Chondrocyte (in vitro differentiated cells): ENCODE measurements at regions not wholly inside any gene's neighbourhood (a gene's known extent, or its start where the extent isn't known, plus 50 kb on each side); places are given as distances from the start of the nearest gene placed in this dataset.

Experiments
- DNase-seq: peaks from one replicate; pipeline ENCODE4 v3.0.0; 2021; ENCODE audit warnings: mixed read lengths, low spot score
- H3K27ac Mint-ChIP-seq: one replicate; pipeline ENCODE4 v1.8.0; 2021; ENCODE audit warnings: mild to moderate bottlenecking, moderate library complexity, mixed read lengths; ENCODE audit not compliant: unreplicated experiment
- H3K27me3 Mint-ChIP-seq: 2 replicates; pipeline ENCODE4 v1.8.0; 2021; ENCODE audit warnings: low read depth, mixed read lengths
- H3K36me3 Mint-ChIP-seq: 2 replicates; pipeline ENCODE4 v1.8.0; 2021; ENCODE audit warnings: low read depth, mixed read lengths
- H3K4me1 Mint-ChIP-seq: 2 replicates; pipeline ENCODE4 v1.8.0; 2021; ENCODE audit warnings: low read depth, mild to moderate bottlenecking, mixed read lengths
- H3K4me3 Mint-ChIP-seq: one replicate; pipeline ENCODE4 v1.8.0; 2021; ENCODE audit warnings: mild to moderate bottlenecking, moderate library complexity, mixed read lengths; ENCODE audit not compliant: unreplicated experiment
- H3K9me3 Mint-ChIP-seq: 2 replicates; pipeline ENCODE4 v1.8.0; 2021; ENCODE audit warnings: low read depth, mixed read lengths
- CTCF ChIP-seq: fragments of 200-600 bp; sonication (generic); IDR thresholded peaks from 2 replicates; pipeline ENCODE4 v1.5.0; 2021; ENCODE audit warnings: antibody characterized with exemption, mild to moderate bottlenecking, moderate library complexity

- DNase-seq = no peak
- TF ChIP-seq CTCF = no peak
- Mint-ChIP-seq H3K36me3 (no peaks in the 10 kb centered on the region), H3K4me3 (no peak overlapping the region), H3K9me3 (no peaks in the 10 kb centered on the region), H3K27ac (no peak overlapping the region), H3K4me1 (peaks cover 2% of the 10 kb centered on the region), H3K27me3 (peaks cover 6% of the 10 kb centered on the region)
Observed at GRCh38 chr11:81495699-81496292, 1237.9 kb downstream of the FAM181B start.

DNA sequence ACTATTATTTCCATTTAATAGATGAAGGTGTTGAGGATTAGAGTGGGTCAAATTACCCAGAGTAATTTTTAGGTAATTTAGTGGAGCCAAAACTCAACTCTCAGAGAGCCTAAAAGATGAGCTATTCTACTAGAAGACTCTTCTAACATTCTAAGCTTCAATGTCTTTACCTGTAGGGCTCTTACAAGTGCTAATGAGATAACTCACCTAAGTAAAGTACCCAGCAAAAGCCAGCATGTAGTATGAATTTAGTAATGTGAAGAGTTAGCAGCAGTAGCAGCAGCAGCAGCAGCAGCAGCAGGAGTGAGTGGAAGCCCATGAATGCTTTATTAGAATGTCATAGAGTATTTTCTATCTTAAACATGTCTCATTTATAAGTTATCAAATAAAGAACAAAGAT is 1239.2 kb downstream of the FAM181B start:
- H3K9me3 Mint-ChIP-seq = no peaks in the 10 kb centered on the region
- no peaks in the 10 kb centered on the region for H3K36me3 Mint-ChIP-seq
- no peak for DNase-seq
- H3K4me1 Mint-ChIP-seq = peaks cover 2% of the 10 kb centered on the region
- no peak overlapping the region for H3K27ac Mint-ChIP-seq
- H3K4me3 Mint-ChIP-seq = no peak overlapping the region
- H3K27me3 Mint-ChIP-seq = peaks cover 14% of the 10 kb centered on the region
- no peak for TF ChIP-seq CTCF

GRCh38 chr11:81492923-81493445 is 1240.7 kb downstream of the FAM181B start:
- Mint-ChIP-seq H3K9me3 (no peaks in the 10 kb centered on the region), H3K4me3 (no peak overlapping the region), H3K36me3 (no peaks in the 10 kb centered on the region), H3K4me1 (peaks cover 2% of the 10 kb centered on the region), H3K27ac (no peak overlapping the region), H3K27me3 (peaks cover 17% of the 10 kb centered on the region)
- DNase-seq = no peak
- no peak for TF ChIP-seq CTCF

- H3K27me3 Mint-ChIP-seq = peaks cover 15% of the 10 kb centered on the region
- no peaks in the 10 kb centered on the region for H3K9me3 Mint-ChIP-seq
- DNase-seq = no peak
- H3K4me1 Mint-ChIP-seq = no peaks in the 10 kb centered on the region
- TF ChIP-seq CTCF = no peak
- no peak overlapping the region for H3K27ac Mint-ChIP-seq
- H3K4me3 Mint-ChIP-seq = no peak overlapping the region
- no peaks in the 10 kb centered on the region for H3K36me3 Mint-ChIP-seq
Observed at GRCh38 chr11:81487109-81487508, 1246.6 kb downstream of the FAM181B start.

DNA sequence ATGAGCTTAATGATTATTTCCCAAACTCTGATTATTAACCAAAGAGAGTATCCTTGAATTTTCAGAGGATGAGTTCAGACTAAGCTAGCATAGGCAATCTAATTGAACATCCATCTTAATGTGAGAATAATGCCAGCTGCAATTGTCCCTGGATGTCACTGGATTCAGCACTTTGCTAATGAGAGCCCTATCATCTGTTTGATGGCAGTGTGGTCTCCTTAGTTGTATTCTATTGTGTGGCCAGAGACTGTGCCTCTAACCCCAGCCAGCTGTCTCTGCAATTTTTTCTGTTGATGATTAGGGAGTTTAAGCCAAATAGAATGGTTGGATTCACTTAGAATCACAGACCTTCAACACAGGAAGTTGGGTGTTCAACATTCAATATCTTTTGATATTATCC is 1249.5 kb downstream of the FAM181B start:
- Mint-ChIP-seq H3K9me3 (no peaks in the 10 kb centered on the region), H3K27ac (no peak overlapping the region), H3K4me1 (no peaks in the 10 kb centered on the region), H3K4me3 (no peak overlapping the region), H3K36me3 (no peaks in the 10 kb centered on the region), H3K27me3 (peaks cover 6% of the 10 kb centered on the region)
- no peak for TF ChIP-seq CTCF
- DNase-seq = no peak
